GM21515 (cell line): ENCODE measurements at regions not wholly inside any gene's neighbourhood (a gene's known extent, or its start where the extent isn't known, plus 50 kb on each side); places are given as distances from the start of the nearest gene placed in this dataset.

Source experiments
- ATAC-seq: cut with Tn5 transposase; IDR thresholded peaks from one replicate; pipeline ENCODE4 v1.9.1; 2021; ENCODE audit not compliant: unreplicated experiment

DNA sequence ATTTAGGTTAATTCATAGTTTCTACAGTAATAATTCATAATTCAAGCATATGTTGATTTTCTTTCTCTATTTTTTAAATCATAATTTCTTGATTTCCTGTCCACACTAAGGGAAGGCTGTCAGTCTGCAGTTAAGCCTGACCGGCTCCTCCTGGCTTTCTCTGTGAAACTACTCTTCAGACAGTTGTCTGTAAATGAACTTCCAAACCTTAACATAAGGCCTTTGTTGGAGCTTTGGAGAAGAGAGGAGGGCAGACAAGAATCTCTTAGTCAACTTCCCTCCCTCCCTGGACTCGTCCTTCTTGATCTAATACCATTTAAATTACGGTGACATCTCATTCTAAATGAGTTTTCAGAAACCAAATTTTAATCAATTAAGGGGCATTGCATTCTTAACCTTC is 404.1 kb upstream of the ST6GAL2 start:
- ATAC-seq = no peak

DNA sequence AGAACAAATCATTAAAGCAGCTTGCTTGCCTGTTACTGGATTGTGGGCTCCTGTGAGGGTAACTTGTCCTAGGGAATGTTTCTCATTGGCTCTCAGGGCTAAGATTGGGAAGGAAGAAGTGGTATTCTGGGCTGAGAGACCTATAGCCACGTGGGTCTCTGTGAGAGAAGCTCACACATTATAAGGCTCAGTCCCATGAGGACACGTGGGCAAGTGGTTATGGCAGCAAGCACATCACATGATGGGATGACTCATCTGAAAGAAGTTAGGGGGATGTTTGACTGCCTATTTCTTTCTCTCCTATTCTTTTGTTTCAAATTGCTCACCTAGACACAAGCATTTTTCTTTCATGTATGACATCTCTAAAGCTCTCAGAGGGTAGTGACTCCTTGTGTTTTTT is 418.0 kb upstream of the ST6GAL2 start:
- ATAC-seq = no peak

DNA sequence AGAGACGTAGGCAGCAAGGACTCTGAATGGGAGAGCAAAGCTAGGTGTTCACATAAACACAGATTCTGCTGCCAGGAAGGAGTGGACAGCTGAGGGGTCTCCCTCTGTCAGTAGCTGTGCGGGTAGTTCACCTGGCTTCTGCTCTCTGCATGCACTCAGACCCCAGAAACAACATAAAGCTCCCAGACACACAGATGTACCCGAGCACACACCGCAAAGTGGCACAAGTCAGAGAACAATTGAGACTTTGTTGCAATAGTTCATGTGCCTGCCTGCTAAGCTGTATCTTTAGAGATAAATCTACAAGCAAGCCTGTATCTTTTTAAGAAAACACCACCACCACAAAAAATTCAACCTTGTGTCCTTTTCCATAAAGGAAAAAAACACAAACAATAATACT is 420.0 kb upstream of the ST6GAL2 start:
- ATAC-seq = no peak

DNA sequence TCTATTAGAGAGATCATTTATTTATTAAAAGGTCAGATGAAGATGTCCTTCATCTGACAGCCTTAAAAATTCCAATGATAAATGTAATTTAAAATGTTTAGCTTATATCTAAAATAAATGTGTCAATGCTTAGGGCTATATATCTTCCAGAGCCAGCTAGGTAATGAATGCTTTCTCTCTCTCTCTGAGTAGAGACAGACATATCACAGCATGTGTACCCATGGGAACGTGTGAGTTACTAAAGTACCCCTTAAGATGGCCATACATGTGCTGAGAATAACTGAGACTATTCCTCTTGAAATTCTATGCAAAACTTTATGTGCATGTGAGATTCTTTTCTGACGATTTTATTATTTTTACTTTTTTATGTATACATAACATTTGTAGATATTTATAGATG is 420.9 kb upstream of the ST6GAL2 start:
- ATAC-seq = no peak

DNA sequence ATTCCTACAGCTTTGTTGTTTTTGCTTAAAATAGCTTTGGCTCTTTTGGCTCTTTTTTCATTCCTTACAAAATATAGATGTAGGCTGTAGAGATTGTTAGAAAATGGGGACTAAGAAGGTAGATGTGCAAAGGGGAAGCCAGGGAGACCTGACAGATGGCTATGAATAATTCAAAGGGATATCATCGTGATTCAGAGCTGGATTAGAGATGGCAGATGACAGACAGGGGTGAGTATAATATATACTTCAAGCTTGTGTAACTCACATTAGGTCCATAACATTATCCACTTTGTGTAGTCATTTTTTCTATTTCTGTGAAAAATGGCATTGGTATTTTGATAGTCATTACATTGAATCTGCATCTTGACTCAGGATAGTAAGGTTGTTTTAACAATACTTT is 422.9 kb upstream of the ST6GAL2 start:
- no peak for ATAC-seq

DNA sequence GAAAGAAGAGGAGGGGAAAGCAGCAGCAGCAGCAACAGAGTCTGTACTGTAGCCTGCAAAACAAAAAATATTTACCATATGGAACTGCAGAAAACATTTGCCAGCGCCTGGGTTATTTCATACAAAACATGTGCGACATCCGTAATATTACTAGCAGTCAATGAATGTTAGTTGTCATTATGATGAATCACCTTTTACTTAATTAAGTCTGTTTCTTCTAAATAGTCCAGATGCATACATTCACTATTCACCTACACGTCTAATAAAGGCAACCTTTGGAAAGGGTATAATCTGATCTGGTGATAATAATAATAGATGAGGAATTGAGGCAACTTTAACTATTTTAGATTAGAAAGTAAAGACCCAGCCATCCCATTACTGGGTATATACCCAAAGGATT is 426.3 kb upstream of the ST6GAL2 start:
- no peak for ATAC-seq

DNA sequence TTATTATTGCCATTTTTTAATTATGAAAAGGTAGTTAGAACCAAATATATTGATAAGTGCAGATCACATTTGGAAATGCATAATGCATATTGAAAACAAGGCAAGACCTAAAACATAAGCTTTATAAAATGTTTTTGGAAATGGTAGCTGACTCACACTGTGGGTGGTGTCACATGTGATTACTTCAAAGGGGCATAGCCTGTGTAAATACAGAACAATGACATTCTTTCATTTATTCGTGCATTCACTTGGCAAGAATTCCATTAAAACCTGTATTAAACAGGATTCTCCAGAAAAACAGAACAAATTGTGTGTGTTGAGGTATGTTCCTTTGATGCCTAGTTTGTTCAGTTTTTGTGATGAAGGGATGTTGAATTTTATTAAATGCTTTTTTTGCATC is 427.3 kb upstream of the ST6GAL2 start:
- no peak for ATAC-seq

DNA sequence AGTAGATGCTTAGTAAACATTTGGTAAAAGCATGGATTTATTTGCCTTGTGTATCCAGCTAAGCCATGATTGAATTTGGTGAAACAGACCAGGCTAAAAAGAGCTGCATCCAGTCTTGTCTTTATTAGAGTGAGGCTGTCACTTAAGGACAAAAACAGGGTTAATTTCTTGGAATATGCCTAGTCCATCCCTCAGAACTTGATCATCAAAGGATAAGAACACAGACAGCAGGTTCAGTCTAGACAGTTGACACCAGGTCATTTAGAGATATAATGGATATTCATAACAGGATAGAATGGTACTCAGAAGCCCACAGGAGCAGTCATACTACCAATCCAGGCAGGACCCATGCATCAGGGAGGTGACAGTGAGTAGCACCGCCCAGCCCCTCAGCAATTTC is 434.9 kb upstream of the ST6GAL2 start:
- no peak for ATAC-seq

DNA sequence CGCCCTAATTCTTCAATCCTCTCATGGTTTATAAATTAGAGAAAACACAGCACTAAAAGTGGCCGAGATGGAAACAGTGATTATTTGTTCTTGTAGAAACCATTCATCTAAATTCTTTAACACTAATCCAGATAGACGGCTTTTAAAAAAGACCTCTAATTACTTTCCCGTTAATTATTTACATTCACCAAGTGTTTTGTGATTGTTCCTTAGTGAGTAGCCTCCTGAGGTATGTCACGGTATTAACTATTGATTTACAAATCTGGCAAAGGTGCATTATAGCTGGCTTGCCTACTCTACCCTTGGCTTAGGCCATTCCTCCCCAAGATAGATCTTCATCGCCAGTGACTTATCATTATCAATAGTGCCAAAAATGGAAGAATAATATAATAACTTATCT is 436.4 kb upstream of the ST6GAL2 start:
- ATAC-seq = no peak

DNA sequence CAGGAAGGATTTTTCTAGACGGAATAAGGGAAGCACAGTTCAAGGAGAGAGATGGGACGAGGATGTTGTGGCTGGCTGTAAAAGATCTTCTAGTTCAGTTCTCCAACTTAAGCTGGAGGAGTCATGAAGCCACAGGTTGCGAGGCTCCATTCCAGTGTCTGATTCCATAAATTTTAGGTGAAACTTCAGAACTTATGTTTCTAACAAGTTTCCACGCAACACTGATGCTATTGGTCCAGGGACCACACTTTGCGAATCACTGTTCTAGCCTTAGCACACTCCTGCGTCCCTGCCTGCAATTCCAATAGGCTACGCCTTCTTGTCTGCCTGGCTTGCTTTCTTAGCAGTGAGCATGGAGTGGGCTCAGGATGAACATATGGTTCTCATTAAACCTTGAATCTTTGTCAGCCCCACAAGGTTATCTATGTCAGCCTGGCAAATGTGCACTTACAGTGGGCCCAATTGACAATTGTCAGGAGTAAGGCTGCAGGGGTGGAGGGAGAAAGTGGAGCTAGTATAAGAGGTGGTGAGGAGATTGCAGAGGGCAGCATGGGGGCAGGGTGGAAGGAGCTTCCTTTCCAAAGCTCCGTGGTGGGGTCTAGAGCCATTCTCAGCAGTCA is 438.1 kb upstream of the ST6GAL2 start:
- no peak for ATAC-seq

DNA sequence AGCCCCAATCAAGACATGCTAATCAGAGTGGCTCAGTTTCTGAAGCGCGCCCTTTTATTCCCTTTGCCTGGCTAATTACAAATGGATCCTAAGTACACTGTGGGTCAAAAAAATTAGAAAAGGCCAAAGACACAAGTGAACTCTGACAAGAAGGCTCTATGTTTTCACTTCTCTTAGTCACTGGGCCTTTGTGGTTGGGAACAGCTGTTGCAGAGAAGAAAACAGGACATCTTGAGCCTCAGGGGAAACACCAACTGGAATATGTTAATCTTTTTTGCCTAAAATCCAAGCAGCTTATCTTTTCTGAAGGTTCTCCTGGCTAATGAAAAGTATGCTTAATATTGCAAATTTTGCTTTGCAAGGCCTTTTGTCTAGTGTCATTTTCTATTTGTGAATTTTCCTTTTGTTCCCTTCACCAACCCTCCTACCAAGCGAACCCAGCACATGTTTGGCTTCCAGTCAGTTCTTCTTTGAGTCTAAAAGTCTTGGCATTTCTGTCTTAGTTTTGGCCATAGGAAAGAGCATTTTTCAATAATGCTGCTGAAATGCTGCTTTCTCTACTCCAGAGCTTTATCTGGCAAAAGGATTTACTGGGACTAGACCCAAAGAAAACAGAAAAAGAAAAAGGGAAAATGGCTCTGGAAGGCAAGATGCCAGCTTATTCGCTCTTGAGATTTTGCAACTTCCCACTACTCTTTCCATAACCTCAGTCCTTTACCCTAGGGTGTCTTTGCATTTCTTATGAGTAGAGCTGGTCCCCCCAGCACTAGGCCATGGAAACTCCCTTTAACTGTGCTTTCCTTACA is 440.2 kb upstream of the ST6GAL2 start:
- ATAC-seq = no peak

DNA sequence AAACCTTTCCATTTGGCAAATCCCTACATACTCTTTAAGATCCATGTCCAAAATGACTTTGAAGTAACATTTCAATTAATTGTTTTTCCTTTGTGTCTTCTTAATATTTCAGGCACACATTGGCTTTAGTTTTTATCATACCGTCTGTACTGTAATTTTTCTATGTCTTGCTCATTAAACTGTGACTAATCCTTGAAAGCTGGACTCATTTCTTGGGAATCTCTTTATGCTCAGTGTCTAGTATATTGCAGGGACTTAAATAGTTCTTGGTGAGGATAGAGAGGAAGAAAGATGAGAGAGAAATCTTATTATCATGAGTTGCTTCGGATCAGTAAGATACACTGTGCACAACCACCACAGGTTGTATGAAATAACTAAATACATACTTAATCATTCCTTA is 448.3 kb upstream of the ST6GAL2 start:
- ATAC-seq = no peak

DNA sequence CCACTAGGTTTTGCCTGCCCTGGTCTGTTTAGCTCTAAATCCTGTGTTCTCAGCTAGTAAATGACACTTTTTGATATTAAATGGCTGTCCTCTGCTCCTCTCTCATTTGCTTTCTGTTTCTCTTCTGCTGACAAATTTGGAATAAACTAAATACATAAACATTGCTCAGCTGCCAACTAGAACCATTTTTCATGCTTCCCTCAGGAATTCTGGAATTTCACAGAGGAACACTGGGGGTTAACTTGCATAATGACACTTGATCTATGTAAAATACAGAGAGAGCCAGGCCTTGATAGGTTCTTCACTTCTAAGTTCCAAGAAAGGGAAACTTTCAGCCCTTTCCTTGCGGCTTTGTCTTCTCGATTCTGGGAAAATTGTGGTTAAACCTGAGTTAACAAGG is 450.6 kb upstream of the ST6GAL2 start:
- ATAC-seq = no peak

DNA sequence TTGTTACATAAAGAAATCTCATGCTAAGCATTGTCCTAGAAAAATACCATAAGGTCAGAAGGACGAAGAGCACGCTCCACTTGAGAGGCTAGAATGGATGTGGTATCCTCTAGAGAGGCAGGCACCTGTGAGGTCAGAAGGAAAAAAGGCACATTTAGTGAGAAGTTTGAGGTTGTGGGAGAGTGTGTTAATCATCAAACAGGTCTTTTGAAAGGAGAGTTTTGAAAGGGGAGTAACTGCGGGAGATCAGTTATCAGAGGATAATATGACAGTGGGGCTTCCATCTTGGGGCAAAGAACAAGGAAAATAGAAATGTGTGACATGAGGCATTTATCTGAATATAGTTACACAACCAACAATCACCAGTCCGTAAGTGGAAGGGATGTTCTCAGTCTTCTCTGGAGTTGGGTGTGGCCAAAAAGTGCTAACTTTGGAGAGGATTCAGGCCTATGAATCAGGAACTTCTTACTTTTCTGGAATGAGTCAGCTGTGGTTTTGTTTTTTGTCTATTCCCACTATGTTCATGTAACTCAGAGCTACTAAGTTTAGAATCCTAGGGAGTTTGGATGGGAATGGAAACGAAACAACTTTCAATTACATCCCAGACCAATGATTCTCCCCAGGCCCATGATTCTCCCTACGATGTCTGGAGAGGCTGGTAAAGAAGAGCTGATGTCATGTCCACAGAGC is 451.4 kb upstream of the ST6GAL2 start:
- ATAC-seq = no peak

DNA sequence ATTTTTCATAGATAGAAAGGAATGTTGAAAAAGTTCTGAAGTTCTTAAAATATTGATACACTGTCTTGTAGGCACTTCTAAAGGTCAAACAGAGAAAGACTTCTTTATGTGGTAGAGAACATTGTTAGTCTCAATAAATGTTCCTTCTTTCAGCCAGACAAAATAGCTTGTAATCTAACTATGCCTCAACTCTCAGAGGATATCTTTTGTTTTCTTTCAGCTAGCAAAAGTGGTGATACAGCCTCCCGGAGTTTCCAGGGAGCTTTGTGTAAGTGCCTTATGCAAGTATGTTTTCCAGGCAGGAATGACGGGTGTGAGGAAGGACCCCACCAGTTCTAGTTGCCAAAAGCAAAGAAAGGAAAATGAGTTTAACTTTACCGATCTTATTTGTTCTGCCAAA is 452.1 kb upstream of the ST6GAL2 start:
- ATAC-seq = no peak

DNA sequence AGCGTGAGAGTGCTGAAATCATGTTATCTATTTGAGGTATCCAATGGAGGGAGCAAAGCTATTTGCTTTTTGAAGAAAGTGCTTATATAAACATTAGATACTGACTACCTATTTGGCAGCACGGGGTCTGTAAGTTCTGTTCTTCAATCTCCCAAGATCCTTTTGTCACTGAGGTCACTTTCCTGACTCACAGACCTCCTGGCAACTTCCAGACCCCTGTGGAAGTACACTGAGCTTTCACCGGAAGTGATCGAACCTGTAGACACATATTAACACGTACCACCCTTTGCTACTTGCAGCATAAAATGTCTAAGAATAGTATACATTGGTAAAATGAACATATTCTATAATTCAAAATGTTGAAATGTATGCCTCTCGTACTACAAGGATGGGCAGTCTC is 452.6 kb upstream of the ST6GAL2 start:
- no peak for ATAC-seq

DNA sequence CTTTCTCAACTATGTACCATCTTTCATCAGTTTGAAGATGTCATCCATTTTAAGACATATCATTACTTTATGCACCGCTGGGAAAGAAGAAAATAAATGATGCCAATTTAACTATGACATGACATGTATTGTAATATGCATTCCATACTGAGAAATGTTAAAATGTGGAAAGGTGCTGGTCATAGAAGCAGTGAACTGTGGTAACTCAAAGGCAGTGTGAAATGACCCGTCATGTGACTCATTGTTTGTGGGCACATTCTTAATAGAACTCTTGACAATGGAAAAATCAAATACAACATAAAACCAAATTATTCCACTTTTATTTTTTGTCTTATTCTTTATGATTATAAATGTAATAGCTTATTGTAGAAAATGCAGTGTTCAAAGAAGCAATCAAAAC is 455.0 kb upstream of the ST6GAL2 start:
- no peak for ATAC-seq

DNA sequence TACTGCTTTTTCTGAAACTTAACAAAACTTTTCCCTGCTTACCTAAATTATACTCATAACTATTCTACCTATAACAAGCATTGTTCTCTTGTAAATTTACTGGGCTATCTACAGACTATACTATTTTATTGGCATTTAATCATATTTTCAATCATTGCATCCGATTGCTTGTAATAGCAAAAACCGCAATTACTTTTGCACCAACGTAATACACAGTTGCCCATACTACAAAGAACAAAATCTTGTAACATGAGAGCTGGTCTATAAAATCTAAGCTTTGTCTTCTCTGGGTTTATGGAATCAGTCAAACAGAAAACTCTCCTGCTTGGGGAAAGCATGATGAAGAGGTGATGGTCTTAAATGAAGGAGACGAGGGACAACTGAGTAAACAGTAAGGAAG is 463.4 kb upstream of the ST6GAL2 start:
- ATAC-seq = no peak

DNA sequence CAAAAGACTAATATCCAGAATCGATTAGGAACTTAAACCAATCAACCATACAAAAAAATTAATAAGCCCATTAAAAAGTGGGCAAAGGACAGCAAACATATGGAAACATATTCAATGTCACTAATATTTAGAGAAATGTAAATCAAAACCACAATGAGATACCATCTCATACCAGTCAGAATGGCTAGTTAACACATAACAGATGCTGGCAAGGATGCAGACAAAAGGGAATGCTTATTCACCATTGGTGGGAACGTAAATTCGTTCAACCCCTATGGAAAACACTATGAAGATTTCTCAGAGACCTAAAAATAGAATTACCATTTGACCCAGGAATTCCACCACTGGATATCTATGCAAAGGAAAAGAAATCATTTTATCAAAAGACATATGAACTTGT is 468.2 kb upstream of the ST6GAL2 start:
- no peak for ATAC-seq

DNA sequence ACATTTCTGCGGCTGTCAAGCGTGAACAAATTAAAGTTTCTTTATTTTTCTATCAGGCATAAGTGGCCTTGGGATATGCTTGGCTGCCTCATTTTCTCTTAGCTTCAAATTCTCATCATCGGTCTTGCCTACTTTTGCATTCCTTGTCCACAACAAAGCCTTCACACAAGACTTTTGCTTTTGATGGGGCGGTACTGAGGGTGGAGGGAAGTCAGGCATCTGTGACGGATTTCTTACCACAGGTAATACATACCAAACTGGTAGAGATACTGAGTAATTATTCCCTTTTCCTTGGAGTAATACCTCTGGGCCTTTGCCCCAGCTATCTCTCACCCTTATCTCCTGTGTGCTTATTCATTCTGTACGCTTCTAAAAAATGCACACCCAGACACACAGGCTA is 468.3 kb upstream of the RGPD4 start:
- no peak for ATAC-seq

DNA sequence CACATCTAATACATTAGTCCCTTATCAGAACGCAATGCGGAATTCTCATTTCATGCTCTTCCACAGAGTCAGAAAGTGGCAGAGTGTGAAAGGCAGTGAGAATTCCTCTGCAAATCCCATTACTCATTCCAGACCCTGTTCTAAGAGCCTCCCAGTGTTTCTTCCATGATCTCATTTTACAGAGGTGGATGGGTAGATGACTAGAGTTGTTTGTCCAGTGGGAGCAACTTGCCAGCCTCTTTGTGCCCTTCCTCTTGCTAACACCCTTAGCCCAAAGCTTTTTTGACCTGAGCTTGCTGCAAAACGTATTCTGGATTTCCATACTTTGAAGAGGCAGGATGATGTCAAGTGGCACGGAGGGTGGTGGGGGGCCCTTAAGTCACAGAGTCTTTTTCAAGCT is 467.7 kb upstream of the RGPD4 start:
- ATAC-seq = no peak

DNA sequence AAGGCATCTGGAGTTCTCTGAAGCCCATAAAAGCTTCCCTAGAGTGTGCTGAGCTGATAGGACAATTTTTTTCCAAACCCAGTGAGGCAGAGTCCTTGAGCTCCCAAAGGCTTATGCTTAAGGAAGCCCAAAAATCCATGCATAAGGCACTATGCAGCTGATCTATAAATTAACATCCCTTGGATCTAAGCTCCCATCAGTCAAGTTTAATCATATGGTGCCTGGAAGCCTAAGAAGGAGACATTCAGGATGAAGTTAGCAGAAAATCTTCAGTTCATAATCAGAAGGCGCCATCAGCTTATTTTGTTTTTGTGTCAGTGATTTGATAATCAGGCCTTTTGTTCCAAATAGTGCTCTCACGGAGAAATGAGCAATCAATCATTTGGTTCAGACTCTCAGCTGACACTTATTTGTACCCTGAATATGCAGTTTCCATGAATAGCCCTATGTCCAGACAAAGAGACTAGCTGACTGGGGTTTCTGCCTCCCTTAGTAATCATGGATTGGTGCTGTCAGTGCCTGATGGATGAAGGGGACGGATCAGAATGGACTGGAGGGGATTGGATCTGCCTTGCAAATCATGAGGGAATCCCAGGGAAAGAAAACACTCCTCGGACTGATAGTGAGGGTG is 464.8 kb upstream of the RGPD4 start:
- no peak for ATAC-seq
